Stimulated activated CD4-positive, alpha-beta T cell treated with anti-CD3 and anti-CD28 coated beads, Interleukin-15, amount 100 ng/mL, for 24 hours (primary cell): ENCODE measurements at regions not wholly inside any gene's neighbourhood (a gene's known extent, or its start where the extent isn't known, plus 50 kb on each side); places are given as distances from the start of the nearest gene placed in this dataset.
"Not testable (repeated sequence)": the region's sequence is repeated elsewhere in the genome, so short reads cannot be mapped to it uniquely, and the experiment has no call there.

ENCODE experiments used
- DNase-seq: peaks from one replicate; pipeline ENCODE4 v3.0.0-alpha.2; 2020

DNA sequence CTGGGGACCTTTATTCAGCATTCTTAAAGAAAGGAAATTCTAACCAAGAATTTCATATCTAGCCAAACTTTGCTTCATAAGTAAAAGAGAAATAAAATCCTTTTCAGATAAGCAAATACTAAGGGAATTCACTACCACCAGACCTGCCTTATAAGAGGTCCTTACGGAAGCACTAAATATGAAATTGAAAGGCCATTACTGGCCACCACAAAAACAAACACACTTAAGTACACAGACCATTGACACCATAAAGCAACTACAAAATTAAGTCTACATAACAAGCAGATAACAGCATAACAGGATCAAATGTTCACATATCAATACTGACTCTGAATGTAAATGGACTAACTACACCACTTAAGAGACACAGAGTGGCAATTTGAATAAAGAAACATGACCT is 361.4 kb upstream of the POU5F2 start:
- no peak for DNase-seq

DNA sequence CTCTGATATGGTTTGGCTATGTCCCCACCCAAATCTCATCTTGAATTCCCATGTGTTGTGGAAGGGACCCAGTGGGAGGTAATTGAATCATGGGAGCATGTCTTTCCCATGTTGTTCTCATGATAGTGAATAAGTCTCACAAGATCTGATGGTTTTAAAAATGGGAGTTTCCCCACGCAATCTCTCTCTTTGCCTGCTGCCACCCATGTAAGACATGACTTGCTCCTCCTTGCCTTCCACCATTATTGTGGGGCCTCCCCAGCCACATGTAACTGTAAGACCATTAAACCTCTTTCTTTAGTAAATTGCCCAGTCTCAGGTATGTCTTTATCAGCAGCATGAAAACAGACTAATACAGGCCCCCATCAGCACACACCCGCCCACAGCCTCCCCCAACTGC is 356.0 kb upstream of the POU5F2 start:
- DNase-seq = not testable (repeated sequence)

DNA sequence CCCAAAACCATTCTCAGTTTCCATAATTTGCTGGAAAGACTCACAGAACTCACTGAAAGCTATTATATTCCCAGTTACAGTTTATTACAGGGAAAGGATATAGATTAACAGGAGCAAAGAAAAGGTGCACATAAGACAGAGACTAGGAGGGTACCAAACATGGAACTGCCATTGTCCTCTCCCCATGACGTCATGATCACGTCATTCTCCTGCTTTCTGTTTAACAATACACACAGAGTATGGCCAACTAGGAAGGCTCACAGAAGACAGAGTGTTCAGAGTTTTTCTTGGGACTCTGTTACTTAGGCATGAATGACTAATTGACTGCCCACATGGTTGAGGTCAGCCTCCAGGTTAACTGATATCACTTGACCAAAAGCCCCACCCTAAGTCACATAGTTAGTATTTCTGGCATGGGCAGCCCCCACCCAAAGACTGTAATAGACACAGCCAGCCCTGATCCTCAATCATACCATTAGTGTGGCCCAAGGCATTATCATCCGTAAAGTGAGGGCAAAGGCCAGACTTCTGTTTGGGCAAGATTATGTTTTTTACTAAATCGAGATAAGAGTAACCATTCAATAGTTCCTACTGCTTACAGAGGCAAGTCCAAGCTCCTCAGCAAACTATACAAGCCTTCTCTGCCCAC is 353.5 kb upstream of the POU5F2 start:
- DNase-seq = no peak

DNA sequence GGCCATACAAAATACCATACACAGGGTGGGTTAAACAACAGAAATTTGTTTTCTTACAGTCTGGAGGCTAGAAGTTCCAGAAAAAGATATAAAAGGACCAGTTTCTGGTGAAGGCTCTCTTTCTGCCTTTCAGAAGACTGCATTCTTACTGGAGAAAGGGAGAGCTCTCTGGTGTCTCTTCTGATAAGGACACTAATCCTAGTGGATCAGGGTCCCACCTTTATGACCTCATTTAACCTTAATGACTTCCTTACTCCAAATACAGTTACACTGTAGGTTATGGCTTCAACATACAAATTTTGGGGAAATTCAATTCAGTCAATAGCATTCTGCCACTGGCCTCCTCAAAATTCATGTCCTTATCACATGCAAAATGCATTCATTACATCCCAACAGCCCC is 351.9 kb upstream of the POU5F2 start:
- no peak for DNase-seq

DNA sequence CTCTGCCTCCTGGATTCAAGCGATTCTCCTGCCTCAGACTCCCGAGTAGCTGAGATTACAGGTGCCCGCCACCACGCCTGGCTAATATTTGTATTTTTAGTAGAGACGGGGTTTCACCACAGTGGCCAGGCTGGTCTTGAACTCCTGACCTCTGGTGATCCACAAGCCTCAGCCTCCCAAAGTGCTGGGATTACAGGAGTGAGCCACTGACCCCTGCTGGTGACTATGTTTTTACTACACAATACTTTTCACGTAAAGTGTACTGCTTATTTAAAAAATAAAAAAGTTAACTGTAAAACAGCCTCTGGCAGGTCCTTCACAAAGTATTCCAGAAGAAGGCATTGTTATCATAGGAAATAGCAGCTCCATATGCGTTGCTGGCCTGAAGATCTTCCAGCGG is 345.2 kb upstream of the POU5F2 start:
- DNase-seq = not testable (repeated sequence)

DNA sequence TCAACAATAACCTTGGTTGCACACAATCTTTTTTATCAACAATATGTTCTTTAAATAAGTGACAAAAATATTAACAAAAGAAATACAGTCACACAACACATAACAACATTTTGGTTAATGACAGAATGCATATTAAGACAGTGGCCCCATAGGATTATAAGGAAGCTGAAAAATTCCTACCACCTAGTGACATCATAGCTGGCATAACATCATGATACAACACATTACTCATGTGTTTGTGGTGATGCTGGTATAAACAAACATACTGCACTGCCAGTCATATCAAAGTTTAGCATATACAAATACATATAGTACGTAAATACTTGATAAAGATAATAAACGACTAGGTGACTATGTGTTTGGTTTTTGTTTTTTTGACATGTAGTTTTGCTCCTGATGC is 344.8 kb upstream of the POU5F2 start:
- no peak for DNase-seq

DNA sequence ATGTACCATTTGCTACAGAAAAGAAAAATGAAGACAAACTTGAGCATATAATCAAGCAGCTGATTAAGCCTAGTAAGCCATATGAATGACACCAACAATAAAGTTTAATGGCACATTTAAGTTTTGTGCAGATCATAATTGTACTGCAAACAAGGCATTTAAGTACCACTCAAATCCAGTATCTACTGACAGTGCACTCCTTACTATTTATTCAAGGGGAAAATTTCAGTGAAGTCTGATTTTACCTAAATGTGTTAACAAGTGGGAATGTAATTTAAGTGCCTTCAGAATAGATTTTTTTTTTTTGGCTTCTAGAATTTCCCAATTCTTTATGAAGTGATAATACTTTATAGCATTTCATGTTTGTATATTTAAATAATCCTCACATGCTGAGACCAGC is 341.0 kb upstream of the POU5F2 start:
- no peak for DNase-seq

DNA sequence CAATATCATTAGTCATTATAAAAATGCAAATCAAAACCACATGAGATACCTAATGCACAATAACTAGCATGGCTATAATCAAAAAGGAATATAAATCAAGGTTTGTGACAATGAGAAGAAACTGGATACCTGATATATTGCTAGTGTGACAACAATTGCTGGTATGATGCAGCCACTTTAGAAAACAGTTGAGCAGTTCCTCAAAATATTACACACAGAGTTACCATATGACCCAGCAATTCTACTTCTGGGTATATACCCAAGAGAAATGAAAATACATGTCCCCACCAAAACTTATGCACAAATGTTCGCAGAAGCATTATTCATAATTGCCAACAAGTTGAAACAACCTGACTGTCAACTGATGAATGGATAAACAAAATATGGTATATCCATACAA is 339.7 kb upstream of the POU5F2 start:
- no peak for DNase-seq

DNA sequence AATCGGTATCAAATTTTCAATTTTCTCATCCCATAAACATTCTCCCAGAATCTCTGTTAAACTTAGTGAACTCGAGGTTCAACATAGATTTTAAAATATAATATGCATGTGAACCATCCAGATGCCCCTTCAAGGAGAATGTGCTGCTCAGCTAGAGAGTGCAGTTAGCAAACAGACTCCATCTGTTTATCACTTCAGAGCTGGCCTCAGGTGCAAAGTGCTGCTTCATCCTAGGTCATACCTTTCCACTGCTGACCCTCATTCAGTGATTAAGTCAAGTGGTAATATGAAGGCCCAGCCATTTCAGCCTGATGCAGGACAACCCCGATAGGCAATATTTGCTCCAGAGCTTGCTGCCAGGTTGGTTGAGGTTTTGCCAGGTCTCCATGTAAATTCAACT is 339.0 kb upstream of the POU5F2 start:
- DNase-seq = no peak

DNA sequence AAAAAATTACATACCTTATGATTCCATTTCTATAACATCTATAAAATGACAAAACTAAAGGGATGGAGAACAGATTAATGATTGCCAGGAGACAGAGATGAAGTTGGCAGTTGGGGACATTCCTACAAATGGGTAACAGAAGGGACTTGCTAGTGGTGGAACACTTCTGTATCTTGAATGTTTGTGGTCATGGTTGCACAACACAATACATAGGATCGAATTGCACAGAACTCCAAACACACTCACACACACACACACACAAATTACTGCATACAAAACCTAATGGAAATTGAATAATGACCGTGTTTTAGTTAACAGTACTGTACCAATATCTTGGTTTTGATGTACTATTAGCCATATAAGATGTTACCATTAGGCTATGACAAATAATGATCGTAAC is 330.7 kb upstream of the POU5F2 start:
- DNase-seq = no peak

DNA sequence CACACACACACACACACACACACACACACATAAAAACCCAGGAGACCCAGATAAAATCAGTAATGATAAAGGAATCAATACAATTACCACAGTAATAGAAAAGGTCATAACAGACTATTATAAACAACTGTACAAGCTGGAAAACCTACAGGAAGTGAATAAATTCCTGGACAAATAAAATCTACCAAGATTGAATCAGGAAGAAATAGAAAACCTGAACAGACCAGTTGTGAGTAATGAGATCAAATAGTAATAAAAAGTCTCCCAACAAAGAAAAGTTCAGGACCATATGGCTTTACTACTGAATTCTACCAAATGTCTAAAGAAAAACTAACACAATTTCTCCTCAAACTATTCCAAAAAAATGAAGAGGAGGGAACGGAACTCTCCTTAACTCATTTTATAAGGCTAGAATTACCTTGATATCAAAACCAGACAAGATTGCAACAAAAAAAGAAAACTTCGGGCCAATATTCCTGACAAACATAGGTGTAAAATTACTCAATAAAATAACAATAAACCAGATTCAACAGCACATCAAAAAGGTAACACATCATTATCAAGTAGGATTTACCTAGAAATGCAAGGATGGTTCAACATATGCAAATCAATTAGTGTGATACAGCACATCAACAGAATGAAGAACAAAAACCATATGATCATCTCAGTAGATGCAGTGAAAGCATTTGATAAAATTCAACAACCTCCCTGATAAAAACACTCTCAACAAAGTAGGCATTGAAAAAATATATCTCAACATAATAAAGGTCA is 325.2 kb upstream of the POU5F2 start:
- DNase-seq = no peak

DNA sequence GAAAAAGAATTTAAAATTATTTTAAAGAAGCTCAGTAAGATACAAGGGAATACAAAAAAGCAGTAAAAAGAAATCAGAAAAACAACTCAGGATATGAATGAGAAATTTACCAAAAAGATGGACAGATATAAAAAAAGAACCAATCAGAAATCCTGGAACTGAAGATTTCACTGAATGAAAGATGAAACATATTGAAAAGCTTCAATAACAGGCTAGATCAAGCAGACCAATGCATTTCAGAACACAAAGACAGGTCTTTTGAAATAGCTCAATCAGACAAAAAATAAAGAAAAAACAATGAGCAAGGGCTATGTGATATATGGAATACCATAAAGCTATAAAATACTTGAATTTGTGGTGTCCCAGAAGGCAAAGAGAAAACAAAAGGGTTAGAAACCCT is 322.6 kb upstream of the POU5F2 start:
- DNase-seq = no peak

DNA sequence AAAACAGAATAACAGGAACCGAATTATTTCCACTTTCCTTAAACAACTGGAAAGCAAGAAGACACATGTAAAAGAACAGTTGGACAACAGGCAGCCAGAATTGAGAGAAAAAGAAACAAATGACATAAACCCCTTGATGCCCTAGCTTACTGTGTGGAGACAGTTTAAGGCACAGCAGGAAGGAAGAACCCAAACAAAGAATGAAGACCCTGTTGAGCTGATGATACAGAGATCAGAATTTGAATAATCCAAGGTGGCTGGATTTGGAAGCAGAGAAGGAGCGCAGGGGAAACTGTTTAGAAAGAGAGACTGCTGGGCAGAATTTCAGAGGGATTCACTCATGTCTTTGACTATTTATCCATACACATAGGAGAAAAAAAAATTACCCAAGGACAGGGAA is 316.3 kb upstream of the POU5F2 start:
- DNase-seq = no peak

DNA sequence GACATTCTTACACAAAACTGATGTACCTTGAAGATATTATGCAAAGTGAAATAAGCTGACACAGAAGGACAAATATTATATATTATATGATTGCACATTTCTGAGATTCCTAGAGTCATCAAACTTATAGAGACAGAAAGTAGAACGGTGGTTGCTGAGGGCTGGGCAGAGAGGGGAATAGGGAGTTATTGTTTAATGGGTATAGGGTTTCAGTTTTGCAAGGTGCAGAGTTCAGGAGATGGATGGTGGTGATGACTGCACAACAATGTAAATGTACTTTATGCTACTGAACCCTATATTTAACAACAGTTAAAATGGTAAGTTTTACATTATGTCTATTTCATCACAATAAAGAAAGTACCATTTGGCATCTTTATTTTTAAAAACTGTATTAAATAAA is 315.8 kb upstream of the POU5F2 start:
- no peak for DNase-seq

DNA sequence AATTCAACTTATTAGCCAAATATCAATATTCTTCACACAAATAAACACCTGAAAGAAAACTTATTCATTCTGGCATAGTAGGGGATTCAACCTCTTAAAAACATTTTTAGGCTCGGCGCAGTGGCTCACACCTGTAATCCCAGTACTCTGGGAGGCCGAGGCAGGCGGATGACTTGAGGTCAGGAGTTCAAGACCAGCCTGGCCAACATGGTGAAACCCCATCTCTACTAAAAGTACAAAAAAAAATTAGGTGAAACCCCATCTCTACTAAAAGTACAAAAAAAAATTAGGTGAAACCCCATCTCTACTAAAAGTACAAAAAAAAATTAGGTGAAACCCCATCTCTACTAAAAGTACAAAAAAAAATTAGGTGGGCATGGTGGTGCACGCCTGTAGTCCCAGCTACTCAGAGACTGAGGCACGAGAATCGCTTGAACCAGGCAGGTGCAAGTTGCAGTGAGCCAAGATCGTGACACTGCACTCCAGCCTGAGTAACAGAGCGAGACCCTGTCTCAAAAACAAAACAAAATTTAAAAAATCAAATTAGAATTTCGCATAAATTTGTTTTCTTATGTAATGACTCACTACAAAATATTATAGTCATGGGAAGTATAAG is 308.0 kb upstream of the POU5F2 start:
- DNase-seq = not testable (repeated sequence)

DNA sequence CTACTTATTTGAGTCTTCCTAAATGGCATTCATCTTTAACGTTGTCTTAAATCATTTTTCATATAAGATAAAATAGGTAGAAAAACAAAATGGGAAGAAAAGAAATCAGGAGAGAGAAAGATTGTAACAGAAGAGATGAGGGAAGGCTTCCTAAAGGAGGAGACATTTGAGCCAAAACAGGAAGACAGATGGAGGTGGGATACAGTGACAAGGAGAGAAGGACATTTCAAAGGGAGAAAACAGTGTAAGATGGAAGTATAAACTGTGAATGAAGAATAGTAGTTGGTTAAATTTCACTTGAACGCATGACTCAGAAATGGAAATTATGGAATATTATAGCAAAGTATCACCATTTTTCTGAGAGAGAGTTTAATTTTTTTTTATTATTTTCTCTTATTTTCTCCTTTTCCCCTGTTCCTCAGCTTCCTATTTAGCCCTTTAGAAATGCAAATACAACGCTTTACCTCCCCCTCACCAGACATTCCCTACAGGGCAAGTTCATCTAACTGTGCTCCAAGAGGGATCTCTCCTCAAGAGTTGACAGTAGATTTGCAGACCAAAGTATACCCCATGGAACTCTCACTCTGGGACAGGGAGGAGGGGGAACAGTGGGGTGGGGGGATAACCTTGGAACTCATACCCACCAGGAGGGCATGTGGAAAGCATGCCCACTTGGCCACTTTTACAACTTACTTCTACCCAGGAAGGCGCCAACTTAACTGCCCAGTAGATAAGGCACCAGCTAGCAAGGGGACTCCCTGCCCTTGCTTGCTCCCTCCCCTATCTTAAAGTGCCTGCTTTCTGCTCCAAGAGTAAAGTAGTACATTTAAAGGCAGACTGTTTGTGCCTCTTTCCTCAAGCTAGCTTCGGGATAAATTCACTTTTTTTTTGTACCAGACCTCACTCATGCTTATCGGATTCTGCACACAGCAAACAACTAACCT is 304.7 kb upstream of the POU5F2 start:
- DNase-seq = no peak

DNA sequence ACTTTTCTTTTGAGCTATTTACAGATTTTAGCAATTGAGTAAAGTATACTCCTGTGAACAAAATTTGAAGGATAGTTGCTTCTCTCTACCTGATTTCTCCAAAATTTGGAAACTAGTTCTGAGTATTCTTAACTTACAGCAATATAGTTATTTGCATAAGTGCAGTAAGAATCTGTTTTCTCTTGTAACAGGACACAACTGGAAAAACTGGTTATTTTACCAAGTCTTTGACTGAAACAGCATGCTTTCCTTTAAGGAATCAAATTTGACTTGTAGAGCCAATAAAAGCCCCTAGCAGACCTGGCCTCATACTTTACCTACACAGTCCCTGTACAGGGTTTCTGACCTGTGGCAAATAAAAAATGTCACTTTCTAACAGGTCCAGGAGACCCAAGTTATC is 301.9 kb upstream of the POU5F2 start:
- DNase-seq = no peak

DNA sequence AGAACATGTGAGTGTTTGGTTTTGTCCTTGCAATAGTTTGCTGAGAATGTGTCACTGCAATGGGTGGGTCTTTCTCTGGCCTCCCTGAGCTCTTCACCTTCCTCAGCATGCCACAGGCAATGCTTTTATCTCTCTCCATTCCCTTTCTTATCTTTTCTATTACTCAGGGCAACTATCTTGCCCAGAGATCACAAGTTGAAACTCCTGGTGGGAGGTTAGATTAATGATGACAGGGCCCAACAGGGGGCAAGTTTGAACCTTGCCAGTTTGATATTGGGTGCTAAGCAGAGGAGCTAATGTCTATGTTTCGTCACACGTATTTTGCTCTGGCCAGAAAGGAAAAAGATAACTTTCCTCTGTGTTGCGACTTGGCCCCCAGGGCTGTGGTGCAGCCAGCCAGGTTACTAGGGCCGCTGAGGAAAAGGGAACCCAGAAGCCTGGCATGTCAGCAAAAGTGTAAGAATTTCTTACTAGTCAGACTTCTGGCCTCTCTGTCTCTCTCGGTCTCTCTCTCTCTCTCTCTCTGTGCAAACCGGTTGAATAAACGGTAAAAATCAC is 299.3 kb upstream of the POU5F2 start:
- DNase-seq = no peak

DNA sequence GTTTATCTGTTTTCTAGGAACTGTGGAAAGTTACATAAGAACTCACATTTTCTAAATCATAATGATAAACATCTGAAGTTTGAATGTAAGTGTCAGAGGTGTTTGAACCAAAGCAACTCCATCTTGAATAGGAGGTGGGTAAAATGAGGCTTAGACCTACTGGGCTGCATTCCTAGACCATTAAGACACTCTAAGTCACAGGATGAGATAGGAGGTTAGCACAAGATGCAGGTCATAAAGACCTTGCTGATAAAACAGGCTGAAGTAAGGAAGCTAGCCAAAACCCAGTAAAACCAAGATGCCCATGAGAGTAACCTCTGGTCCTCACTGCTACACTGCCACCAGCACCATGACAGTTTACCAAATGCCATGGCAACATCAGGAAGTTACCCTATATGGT is 297.7 kb upstream of the POU5F2 start:
- no peak for DNase-seq

DNA sequence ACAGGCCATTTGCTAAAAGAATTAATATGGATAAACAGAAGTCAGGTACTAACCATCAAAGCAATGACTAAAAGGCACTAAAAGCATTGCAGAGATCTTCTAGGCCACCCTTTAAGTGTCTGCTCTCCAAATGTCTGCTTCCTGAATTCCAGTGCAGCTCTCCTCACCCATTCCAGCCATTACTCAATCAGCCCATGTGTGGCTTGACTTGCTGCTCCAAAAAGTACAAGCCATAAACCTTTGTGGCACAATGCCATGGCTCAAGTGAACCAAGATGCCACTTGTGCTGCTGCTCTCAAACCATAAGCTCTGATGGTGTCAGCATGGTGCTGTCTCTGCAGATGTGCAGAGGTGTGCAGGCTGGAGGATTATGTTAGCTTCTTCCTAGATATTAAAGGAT is 290.2 kb upstream of the POU5F2 start:
- DNase-seq = no peak

DNA sequence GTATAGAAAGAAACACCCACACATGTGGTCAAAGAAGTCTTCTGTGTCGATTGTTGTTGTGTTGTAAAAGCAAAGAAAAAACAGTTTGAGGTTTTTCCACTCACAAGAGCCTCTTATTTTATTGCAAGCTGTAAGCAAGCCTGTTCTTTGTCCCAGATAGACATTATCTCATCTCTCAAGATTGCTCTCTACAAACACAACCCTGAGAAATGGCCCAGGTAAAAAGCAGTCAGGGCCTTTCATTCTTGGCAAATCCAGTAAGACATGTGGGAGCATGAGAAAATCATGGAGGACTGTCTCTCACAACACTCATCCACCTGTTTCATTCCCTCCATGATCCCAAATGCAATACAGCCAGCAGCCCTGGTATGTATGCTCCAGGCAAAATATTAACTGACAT is 286.6 kb upstream of the POU5F2 start:
- no peak for DNase-seq

DNA sequence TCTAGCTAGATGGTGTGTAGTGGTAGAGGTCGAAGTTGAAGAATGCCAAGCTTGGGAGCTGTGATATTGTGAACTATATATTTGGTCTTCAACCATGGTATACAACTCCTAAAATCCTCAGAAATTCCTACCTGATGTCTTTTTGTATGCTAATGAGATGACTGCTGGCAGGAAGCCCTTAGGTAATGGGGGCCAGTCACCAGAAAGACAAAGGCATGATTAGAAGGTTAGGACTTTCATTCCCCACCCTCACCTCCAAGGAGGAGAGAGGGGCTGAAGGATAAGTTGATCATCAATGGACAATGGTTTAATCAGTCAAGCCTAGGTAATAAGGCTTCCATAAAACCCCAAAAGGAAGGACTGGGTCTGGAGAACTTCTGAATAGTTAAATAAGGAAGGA is 285.7 kb upstream of the POU5F2 start:
- DNase-seq = no peak
